Stimulated activated naive B cell treated with anti-CD40 and anti-IgM and Interleukin-4, amounts not matched to agents 10 μg/mL and 1 μg/mL and 100 μg/mL, for 72 hours (primary cell): ENCODE measurements at regions not wholly inside any gene's neighbourhood (a gene's known extent, or its start where the extent isn't known, plus 50 kb on each side); places are given as distances from the start of the nearest gene placed in this dataset.
"Not testable (repeated sequence)": the region's sequence is repeated elsewhere in the genome, so short reads cannot be mapped to it uniquely, and the experiment has no call there.

Source experiments
- ATAC-seq, 2 donors: fragments of 150-1000 bp; cut with Tn5 transposase; replicated peaks; 2 replicates each; pipeline ENCODE4 v1.10.0; 2021; ENCODE audit warnings: moderate library complexity in 1 of 2
- DNase-seq: peaks from one replicate; pipeline ENCODE4 v3.0.0; 2021
- H3K27ac Mint-ChIP-seq: one replicate; pipeline ENCODE4 v1.8.0; 2022; ENCODE audit warnings: mild to moderate bottlenecking, mixed read lengths
- H3K27me3 Mint-ChIP-seq, 2 donors: one replicate each; pipeline ENCODE4 v1.8.0; 2022; ENCODE audit warnings: mixed read lengths in 2 of 2
- H3K36me3 Mint-ChIP-seq, 2 donors: one replicate each; pipeline ENCODE4 v1.8.0; 2022; ENCODE audit warnings: mixed read lengths in 2 of 2, mild to moderate bottlenecking in 1 of 2
- H3K4me1 Mint-ChIP-seq, 2 donors: one replicate each; pipeline ENCODE4 v1.8.0; 2022; ENCODE audit warnings: mixed read lengths in 2 of 2, mild to moderate bottlenecking in 1 of 2
- H3K4me3 Mint-ChIP-seq, 2 donors: one replicate each; pipeline ENCODE4 v1.8.0; 2022; ENCODE audit warnings: mild to moderate bottlenecking in 2 of 2, mixed read lengths in 2 of 2, moderate library complexity in 1 of 2
- H3K9me3 Mint-ChIP-seq, 2 donors: one replicate each; pipeline ENCODE4 v1.8.0; 2022; ENCODE audit warnings: mixed read lengths in 2 of 2, mild to moderate bottlenecking in 1 of 2

- no peaks in the 10 kb centered on the region for H3K36me3 Mint-ChIP-seq
- H3K9me3 Mint-ChIP-seq = no peaks in the 10 kb centered on the region
- H3K4me3 Mint-ChIP-seq = no peak overlapping the region
- no peak overlapping the region for H3K27ac Mint-ChIP-seq
- DNase-seq (no peak), ATAC-seq (no peak)
- peaks cover 13 to 18% of the 10 kb centered on the region in 2 donors for H3K4me1 Mint-ChIP-seq
- H3K27me3 Mint-ChIP-seq = peaks cover 24 to 26% of the 10 kb centered on the region in 2 donors
Measured at GRCh38 chr10:114872519-114873087, 51.0 kb downstream of the FHIP2A start.

DNA sequence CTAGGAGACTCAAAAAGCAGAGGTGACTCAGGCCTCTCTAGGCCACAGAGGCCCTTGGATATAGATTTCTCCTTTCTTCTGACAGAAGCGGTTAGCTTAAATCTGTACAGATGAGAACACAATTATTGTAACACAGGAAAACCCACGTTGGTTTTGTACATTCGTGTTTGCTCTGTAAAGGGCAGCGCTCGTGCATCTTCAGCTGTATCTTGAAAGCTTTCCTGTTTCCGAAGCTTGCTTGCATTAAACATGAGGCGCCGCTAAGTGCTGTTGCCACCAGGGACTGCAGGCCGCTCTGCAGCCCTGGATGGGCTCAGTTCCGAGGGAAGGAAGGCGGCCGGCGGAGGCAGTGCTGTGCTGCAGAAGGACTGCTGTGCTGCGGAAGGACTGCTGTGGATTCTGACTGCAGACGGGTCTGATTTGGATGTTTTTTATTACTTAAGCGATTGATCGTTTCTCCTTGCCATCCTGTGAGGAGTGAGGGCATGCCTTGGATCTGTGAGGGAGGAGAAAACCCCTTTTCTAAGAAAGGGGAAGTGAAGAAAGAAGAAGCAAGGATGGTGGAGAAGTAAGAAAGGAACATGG is 53.3 kb downstream of the FHIP2A start:
- peaks cover 26 to 31% of the 10 kb centered on the region in 2 donors for H3K27me3 Mint-ChIP-seq

GRCh38 chr10:114875590-114876081 is 54.1 kb downstream of the FHIP2A start:
- not testable (repeated sequence) for H3K27ac Mint-ChIP-seq, ATAC-seq, H3K9me3 Mint-ChIP-seq, H3K36me3 Mint-ChIP-seq, H3K4me3 Mint-ChIP-seq, DNase-seq
- Mint-ChIP-seq H3K4me1 (peaks cover 13 to 28% of the 10 kb centered on the region in 2 donors), H3K27me3 (peaks cover 26 to 32% of the 10 kb centered on the region in 2 donors)

More for the DNA sequence above, 53.3 kb downstream of the FHIP2A start:
- peaks cover 13 to 27% of the 10 kb centered on the region in 2 donors for H3K4me1 Mint-ChIP-seq
- peak; percentile 75 to 82 for ATAC-seq
- H3K36me3 Mint-ChIP-seq = no peaks in the 10 kb centered on the region
- peak overlapping the region; percentile 23 to 48 for H3K4me3 Mint-ChIP-seq
- DNase-seq = peak; percentile 8
- no peaks in the 10 kb centered on the region for H3K9me3 Mint-ChIP-seq
- peak overlapping the region; percentile 38 for H3K27ac Mint-ChIP-seq

DNA sequence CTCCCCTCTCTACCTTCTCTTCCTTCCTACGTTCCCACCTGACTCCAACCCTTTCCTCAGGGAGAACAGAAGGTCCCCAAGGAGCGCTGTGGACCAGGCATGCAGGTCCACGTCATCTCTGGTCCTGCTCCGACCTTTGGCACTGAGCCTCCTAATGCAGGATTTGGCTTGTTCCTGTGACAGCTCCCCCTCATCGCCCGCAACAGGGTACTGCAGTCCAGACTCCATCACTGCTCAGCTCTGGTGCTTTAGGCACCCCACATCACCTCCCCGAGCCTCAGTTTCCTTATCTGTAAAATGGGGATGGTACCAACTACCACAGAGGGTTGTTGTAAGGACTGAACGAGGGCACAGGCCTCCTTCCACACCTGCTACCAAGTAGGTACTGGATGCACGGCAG is 54.6 kb downstream of the FHIP2A start:
- DNase-seq = no peak
- Mint-ChIP-seq H3K36me3 (no peaks in the 10 kb centered on the region), H3K9me3 (no peaks in the 10 kb centered on the region), H3K4me3 (no peak overlapping the region), H3K27ac (no peak overlapping the region), H3K27me3 (peaks cover 26 to 32% of the 10 kb centered on the region in 2 donors), H3K4me1 (peaks cover 13 to 28% of the 10 kb centered on the region in 2 donors)
- no peak for ATAC-seq

DNA sequence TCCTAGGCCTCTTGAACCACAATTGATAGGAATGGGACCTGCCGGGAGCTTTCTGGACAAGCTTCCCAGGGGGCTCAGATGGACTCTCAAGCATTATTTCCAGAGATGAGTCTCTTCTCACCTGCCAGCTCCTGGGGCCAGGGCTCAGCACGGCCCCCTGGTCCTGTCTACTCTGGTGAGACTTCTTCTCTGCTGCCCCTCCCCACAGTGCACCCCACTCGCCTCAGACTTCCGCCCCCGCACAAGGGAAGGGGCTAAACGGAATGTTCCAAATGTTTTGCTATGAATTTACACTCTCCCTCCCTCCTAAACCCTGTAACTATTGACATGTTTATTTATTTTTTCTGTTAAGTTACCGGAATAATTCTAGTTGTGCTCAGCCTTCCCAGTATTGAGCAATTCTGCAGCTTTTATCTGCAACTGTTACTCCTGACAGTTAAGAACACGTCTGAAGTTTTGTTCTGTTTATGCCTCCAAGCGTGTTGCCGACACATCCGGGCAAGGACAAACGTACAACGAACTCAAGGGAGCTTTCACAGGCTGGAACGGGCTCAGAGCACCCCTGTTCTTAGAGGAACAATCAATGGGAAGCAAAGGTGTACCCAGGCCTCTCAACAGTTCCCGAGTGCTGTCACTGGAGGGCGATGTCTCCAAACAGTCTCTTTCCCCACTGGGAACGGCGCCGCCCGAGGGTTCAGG is 55.2 kb downstream of the FHIP2A start:
- H3K4me1 Mint-ChIP-seq = peaks cover 13 to 28% of the 10 kb centered on the region in 2 donors
- DNase-seq = peak; percentile 18

DNA sequence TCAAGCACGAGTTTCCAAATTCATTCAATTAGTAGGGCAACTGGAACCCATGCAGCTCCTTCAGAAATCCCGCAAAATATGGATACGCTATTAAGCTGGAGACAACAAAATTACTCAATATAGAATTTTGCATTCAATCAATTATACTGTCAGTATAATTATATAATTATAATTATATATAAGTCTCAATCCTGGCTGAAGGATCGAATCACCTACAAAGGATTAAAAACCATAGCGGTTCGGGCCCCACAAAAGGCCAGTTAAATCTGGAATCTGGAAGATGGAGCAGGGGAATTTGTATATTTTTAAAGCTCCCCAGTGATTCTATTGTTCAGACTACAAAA is 55.7 kb downstream of the FHIP2A start:
- Mint-ChIP-seq H3K4me3 (no peak overlapping the region), H3K4me1 (peaks cover 13 to 28% of the 10 kb centered on the region in 2 donors), H3K36me3 (no peaks in the 10 kb centered on the region), H3K9me3 (no peaks in the 10 kb centered on the region), H3K27me3 (peaks cover 23 to 32% of the 10 kb centered on the region in 2 donors), H3K27ac (no peak overlapping the region)
- ATAC-seq (no peak), DNase-seq (no peak)

More for the DNA sequence above, 55.2 kb downstream of the FHIP2A start:
- peak; percentile 74 for ATAC-seq
- no peak overlapping the region for H3K4me3 Mint-ChIP-seq
- no peak overlapping the region for H3K27ac Mint-ChIP-seq
- H3K36me3 Mint-ChIP-seq = no peaks in the 10 kb centered on the region
- H3K27me3 Mint-ChIP-seq = peaks cover 26 to 32% of the 10 kb centered on the region in 2 donors
- no peaks in the 10 kb centered on the region for H3K9me3 Mint-ChIP-seq

DNA sequence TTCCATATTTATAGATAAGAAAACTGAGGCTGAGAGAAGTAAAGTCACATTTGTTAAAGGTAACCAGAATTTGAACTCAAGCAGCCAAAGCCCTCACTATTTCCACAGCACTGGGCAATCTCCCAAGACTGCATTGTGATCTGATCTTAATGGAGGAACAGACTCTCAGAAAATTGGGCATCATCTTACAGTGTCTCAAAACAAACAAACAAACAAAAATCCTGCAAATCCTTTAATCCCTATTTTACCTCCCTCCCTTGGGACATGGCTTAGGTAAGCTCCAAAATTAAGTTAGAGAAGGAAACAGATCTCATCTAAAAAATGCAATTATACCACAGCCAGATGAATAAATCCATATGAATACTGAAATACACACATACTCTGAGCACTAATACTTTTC is 57.5 kb downstream of the FHIP2A start:
- no peak for ATAC-seq
- H3K4me1 Mint-ChIP-seq = peaks cover 13 to 28% of the 10 kb centered on the region in 2 donors
- H3K36me3 Mint-ChIP-seq = no peaks in the 10 kb centered on the region
- no peak overlapping the region for H3K4me3 Mint-ChIP-seq
- no peak overlapping the region for H3K27ac Mint-ChIP-seq
- DNase-seq = no peak
- H3K27me3 Mint-ChIP-seq = peaks cover 23 to 32% of the 10 kb centered on the region in 2 donors
- H3K9me3 Mint-ChIP-seq = no peaks in the 10 kb centered on the region

DNA sequence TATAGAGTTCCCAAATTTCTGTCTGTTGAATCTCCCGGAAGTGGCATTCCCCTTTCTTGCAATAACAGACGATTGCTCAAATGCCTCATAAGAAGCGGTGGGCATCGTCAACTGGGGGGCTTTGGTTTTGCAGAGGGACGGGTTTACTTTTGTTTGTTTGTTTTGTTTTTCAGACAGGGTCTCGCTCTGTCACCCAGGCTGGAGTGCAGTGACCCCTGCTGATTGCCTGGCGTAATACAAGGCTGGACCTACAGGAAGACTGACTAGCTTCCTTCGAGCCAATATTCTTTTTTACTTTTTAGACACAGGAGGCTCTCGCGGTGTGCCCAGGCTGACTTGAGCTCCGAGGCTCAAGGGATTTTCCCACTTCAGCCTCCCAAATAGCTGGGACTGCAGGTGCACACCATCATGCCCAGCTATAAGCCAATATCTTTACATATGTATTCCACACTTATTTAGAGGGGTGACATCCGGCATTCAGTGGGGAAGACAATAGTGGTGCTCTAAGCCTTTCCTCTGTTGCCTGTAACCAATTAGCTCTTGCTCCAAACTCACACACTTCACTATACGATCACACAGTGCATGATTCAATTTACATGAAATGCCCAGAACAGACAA is 58.1 kb downstream of the FHIP2A start:
- H3K4me3 Mint-ChIP-seq = no peak overlapping the region
- H3K9me3 Mint-ChIP-seq = no peaks in the 10 kb centered on the region
- peaks cover 23 to 32% of the 10 kb centered on the region in 2 donors for H3K27me3 Mint-ChIP-seq
- no peak overlapping the region for H3K27ac Mint-ChIP-seq
- peak; percentile 49 to 55 for ATAC-seq
- DNase-seq = peak; percentile 11
- H3K4me1 Mint-ChIP-seq = peaks cover 13 to 28% of the 10 kb centered on the region in 2 donors
- H3K36me3 Mint-ChIP-seq = no peaks in the 10 kb centered on the region

DNA sequence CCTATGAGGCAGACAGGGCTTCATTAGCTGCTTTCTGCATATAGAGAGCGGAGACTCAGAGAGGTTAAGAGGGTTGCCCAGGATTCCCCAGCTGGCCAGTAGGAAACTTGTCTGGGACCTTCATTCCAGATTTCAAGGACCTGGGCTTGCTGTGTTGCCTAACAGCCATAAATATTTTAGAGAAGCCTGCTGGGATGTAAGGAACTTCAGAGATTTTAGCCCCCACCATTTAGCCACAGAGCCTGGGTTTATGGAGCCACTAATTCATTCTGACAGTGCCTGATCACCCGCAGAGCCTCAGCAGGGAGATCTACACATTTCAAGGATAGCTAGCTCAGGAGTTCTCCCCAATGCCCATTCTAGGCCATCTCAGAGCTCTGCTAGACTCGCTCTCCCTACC is 56.6 kb upstream of the TRUB1 start:
- Mint-ChIP-seq H3K36me3 (no peaks in the 10 kb centered on the region), H3K4me3 (no peak overlapping the region), H3K9me3 (no peaks in the 10 kb centered on the region), H3K27me3 (peaks cover 8 to 16% of the 10 kb centered on the region in 2 donors), H3K27ac (no peak overlapping the region), H3K4me1 (peaks cover 3 to 15% of the 10 kb centered on the region in 2 donors)
- no peak for DNase-seq
- no peak for ATAC-seq

DNA sequence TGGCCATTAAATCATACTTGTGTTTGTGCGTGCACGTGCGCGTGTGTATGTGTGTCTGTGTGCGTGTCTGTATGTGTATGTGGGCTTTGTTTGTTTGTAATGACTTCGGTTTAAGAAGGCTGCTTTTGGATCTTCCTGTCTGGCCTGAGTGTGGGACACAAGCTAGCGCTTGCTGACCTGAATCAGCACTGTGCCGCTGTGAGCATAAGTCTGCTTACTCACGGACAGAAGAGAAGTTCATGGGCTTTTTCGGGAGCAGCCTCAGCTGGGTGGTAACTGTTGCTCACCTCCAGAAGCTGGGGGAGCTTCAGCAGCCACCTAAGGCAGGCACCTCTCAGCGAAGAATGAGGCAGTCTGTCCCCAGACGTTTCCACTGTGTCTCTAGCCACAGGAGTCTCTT is 56.1 kb upstream of the TRUB1 start:
- H3K4me3 Mint-ChIP-seq = no peak overlapping the region

GRCh38 chr10:114885443-114885842 is 52.6 kb upstream of the TRUB1 start:
- H3K4me1 Mint-ChIP-seq = no peaks in the 10 kb centered on the region
- no peak overlapping the region for H3K27ac Mint-ChIP-seq
- no peak overlapping the region for H3K4me3 Mint-ChIP-seq
- ATAC-seq (no peak), DNase-seq (no peak)
- no peaks in the 10 kb centered on the region for H3K9me3 Mint-ChIP-seq
- no peaks in the 10 kb centered on the region for H3K27me3 Mint-ChIP-seq
- H3K36me3 Mint-ChIP-seq = no peaks in the 10 kb centered on the region

More for the DNA sequence above, 56.1 kb upstream of the TRUB1 start:
- H3K36me3 Mint-ChIP-seq = no peaks in the 10 kb centered on the region
- peaks cover 2 to 12% of the 10 kb centered on the region in 2 donors for H3K4me1 Mint-ChIP-seq
- peaks cover 3 to 11% of the 10 kb centered on the region in 2 donors for H3K27me3 Mint-ChIP-seq
- H3K27ac Mint-ChIP-seq = no peak overlapping the region
- ATAC-seq (no peak), DNase-seq (no peak)
- H3K9me3 Mint-ChIP-seq = no peaks in the 10 kb centered on the region
